Sciatic nerve (tissue), 2 donors: ENCODE measurements at regions not wholly inside any gene's neighbourhood (a gene's known extent, or its start where the extent isn't known, plus 50 kb on each side); places are given as distances from the start of the nearest gene placed in this dataset.
"Not testable (repeated sequence)": the region's sequence is repeated elsewhere in the genome, so short reads cannot be mapped to it uniquely, and the experiment has no call there.

Source experiments
- ATAC-seq: fragments of 200-7000 bp; cut with Tn5 transposase; one replicate; pipeline ENCODE4 v1.9.1; 2020; ENCODE audit warnings: mild to moderate bottlenecking, moderate library complexity
- DNase-seq: peaks from one replicate; pipeline ENCODE4 v3.0.0-alpha.2; 2020; ENCODE audit warnings: low spot score
- intact Hi-C: fragments of 100-400 bp; cut with DNase I; formaldehyde crosslinking; loops from one replicate; pipeline ENCODE4 v1.14.2; 2022
- donor health status: DM: no; HTN: no; CAD: no.
- donor health status: DM: no; HTN: no; CAD: no.

DNA sequence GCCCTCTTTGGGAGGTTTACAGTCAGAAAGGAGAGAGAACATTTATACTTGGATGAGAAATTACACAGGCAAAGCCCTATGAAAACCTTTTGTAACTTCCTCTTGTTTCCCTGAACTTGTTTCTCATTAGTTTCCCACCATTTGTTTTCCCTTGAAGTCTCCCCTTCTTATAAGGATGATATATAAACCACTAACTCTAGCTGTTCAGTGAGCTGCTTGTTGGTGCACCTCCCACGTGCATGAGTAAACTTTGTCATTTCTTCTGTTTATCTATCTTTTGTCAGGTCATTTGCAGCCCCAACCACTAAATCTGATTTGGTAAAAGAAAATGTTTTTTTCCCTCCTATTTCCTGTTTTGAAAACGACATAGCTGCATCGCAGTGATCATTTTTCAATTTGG lies 919.9 kb downstream of the SLITRK1 start:
- ATAC-seq (no peak), DNase-seq (no peak)
- intact Hi-C loops = no loop called here

DNA sequence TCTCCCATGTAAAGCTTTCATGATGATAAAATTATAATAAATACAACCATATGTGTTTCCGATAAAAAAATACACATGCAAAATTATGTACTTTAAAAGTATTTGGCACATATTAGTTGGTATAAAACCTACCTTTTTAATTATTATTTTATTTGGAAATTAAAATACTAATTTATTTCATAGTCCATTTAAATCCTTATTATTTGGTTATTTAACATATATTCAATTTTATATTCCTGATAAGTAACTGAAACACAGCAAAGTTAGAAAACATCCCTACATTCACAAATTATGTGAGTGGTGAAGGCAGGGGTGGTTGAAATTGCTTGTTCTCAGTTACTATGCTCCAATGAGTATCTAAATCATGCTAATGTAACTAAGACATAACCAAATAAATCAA lies 920.5 kb downstream of the SLITRK1 start:
- intact Hi-C loops = no loop called here
- ATAC-seq = no peak
- DNase-seq = no peak

DNA sequence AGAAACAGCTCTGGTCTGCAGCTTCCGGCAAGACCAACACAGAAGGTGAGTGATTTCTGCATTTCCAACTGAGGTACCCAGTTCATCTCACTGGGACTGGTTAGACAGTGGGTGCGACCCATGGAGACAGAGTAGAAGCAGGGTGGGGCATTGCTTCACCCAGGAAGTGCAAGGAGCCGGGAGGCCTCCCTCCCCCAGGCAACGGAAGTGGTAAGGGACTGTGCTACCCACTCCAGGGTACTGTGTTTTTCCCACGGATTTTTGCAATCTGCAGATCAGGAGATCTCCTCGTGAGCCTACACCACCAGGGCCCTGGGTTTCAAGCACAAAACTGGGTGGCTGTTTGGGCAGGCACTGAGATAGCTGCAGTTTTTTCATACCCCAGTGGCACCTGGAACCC lies 929.9 kb downstream of the SLITRK1 start:
- DNase-seq, intact Hi-C loops, ATAC-seq: not testable (repeated sequence)

DNA sequence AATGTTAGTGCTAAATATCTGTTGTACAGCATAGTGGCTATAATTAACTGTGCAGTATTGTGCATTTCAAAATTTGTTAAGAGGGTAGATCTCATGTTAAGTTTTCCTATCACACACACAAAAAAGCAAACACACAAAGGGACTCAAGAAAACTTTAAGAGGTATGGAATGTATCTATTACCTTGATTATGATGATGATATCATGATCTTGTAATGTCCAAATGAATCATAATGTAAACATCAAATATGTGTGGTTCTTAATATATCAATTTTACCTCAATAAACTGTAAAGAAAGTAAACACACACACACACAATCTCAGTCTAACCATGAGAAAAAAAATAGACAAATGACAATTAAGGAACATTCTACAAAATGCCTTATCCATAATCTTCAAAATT lies 934.6 kb downstream of the SLITRK1 start:
- intact Hi-C loops = no loop called here
- ATAC-seq = no peak

DNA sequence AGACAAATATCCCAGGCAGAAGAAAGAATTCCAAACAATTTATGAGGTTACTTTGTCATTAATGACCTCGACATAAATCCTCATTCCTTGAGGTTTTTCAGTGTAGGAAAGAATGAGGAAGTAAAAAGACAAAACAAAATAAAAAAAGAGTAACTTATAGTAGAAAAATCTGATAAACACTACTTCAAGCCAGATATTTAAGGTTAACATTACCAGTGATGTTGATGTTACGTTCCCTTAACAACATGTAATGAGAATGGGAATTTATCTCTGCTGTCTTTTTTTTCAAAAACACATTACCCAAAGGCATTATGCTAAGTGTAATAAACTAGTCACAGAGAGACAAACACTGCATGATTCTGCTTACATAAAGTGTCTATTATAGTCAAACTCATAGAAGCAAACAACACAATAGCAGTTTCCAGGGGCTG lies 935.1 kb downstream of the SLITRK1 start:
- ATAC-seq (no peak), DNase-seq (no peak)
- intact Hi-C loops = no loop called here

More for the DNA sequence above, 934.6 kb downstream of the SLITRK1 start:
- no peak for DNase-seq

DNA sequence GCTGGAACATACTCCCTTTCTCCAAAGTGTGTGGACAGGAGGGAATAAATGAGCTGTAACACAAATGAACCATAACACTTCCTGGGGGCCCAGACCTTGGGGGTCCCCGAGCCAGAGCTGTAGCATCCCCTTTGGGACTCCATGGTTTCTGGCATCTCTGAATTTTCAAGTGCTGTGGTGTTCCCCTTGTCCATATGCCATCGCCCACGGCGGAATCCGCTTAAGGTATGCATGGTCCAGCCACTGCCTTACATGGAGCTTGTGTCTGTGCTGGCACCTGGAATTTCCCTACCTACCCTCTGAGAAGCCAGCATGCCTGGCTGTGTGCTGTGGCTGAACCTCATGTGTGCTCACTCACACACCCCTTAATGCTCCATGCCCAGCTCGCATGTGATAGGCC lies 943.6 kb downstream of the SLITRK1 start:
- DNase-seq (no peak), ATAC-seq (no peak)
- intact Hi-C loops = no loop called here

DNA sequence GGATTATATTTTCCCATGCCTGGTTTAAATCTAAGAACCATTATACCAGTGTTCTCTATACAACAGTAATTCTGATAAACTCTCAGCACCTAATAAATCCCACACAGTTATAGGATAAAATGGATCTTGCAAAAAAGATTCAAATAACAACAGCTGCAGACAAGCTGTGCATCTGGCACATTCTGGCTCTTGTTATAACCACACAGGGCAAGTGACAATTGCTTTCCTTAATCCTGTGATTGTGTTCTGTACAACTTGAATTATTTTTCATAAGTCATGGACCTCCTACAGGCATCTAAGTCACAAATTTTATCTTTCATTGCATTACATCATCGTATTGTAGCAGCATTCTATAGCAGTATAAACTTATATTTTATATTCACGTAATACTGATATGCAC lies 948.3 kb downstream of the SLITRK1 start:
- intact Hi-C loops = no loop called here
- no peak for DNase-seq
- ATAC-seq = no peak

DNA sequence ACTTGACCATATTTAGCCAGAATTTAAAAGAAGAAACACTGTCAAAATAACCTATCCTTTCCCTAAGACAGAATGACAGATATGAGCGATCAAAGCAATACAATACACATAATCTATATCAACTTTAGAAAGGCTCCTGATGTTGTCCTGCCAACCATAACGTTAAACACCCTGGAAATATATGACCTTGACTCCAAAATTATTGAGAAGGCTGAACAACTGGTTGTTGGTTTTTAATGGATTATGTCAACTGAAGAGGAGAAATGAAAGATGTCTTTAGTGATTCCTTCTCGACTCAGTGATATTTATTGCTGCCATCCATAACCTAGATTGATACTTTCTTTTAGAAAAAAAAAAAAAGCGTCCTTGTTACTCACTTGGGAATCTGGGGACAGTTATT lies 957.2 kb downstream of the SLITRK1 start:
- ATAC-seq (no peak), DNase-seq (no peak)
- intact Hi-C loops = no loop called here

DNA sequence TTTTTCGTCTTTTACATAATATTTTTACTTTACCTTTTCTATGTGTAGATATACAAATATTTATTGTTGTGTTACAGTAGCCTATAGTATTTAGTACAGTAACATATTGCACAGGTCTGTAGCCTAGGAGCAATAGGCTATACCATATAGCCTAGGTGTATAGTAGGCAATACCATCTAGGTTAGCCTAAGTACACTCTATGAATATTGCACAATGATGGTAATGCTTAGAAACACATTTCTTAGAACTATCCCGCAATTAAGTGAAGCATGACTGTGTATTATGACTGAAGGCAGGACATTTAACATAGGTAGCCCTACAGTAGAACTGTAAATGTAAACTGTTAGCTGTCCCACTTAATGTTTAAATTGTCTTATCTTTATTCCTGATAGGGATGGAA lies 964.3 kb downstream of the SLITRK1 start:
- intact Hi-C loops = no loop called here
- ATAC-seq (no peak), DNase-seq (no peak)

DNA sequence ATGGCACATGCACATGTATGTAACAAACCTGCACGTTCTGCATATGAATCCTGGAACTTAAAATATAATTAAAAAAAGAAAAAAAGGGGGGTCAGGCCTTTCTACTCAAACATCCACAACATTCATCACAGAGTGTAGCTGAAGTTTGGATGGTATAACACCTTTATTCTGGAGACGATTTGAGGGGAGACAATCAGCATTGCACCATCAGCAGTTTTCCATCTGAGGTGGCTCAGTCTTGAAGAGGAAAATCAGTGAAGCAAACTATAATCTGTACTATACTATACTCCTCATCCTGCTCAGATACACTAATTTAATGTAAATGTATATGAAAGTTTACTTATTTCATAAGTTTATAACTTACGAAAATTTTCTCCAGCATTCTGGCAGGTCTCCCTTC lies 969.7 kb downstream of the SLITRK1 start:
- DNase-seq = no peak
- intact Hi-C loops = no loop called here
- no peak for ATAC-seq

DNA sequence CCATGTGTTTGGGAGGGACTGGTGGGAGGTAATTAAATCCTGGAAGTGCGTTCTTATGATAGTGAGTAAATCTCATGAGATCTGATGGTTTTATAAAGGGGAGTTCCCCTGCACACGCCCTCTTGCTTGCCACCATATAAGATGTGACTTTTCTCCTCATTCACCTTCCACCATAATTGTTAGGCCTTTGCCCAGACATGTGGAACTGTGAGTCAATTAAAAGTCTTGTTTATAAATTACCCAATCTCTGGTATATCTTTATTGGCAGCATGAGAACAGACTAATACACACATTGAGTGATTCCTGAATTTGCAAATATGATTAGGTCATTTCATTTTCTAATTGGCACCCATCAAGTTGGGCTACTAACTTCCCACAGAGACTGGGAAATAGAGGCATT lies 977.2 kb downstream of the SLITRK1 start:
- intact Hi-C loops = no loop called here
- DNase-seq = no peak

DNA sequence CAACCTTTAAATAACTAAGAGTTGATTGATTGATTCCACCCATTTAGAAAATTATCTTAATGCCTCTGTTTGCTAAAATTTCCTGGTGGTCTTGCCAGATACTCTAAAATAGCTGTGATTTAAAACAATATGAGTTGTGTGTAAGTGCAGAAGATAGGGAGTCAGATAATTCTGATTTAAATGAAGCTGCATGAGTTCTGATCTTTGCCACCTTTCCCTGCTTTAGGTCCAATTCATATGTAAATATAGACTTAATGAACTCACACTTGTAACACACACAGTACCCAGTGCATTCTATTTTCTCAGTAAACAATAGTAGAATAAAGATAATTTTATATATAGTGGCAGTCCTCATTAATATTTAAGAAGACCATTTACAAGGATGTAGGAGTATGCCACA lies 981.8 kb downstream of the SLITRK1 start:
- ATAC-seq = no peak

More for the DNA sequence above, 977.2 kb downstream of the SLITRK1 start:
- no peak for ATAC-seq

DNA sequence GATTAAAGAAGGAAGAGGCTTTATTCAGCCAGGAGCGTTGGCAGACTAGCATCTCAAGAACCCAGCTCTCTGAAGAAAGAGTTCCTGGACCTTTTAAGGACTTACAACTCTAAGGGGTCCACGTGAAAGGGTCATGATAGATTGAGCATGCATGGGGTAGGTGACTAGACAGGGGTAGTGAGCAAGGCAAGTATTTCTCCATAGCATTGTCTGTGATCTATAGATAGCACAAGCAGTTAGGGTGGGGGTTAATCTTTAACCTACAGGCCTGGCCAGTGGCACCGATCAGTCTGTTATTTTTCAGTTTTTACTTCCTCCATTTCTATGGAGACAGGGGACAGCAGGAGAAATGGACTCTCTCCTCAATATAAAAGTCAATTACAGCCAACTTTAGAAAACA lies 983.7 kb downstream of the SLITRK1 start:
- intact Hi-C loops = no loop called here
- ATAC-seq (no peak), DNase-seq (no peak)

More for the DNA sequence above, 981.8 kb downstream of the SLITRK1 start:
- no peak for DNase-seq
- intact Hi-C loops = no loop called here

DNA sequence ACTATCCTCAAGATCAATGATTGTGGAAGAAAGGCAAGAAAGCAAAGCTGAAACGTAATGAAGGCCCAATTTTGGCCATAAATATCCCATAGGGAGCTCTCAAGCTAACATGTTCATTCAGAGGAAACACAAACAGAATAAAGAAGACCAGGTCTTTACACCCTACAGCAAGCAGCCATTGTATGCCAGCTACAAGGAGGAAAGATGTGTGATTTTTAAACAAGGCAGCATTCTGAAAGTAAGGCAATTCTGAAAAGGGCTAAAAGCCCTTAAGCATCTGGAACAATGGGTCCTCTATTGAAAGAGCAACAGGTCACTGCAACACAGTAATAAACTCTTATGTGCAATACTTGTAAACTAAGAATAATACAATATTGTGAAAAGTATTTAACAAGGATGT lies 1002.4 kb downstream of the SLITRK1 start:
- intact Hi-C loops = no loop called here
- DNase-seq (no peak), ATAC-seq (no peak)

DNA sequence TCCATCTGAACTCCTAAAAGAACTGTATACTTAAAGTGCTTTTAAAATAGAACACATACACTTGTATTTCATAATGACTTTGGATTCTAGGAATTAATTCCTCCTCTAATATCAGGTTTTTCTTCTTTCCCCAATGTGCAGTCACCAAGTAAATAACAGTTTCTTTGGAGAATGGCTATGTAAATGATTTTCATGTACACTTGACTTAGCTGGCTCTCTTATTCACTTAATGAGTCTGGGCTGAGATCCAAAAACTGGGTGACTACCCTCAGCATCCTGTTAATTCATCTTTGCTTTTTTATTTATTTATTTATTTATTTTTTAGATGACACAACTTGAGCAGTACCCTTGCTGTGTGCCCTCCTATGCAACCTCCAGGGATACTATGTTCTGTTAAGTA lies 1003.7 kb downstream of the SLITRK1 start:
- intact Hi-C loops = no loop called here
- DNase-seq (no peak), ATAC-seq (no peak)

DNA sequence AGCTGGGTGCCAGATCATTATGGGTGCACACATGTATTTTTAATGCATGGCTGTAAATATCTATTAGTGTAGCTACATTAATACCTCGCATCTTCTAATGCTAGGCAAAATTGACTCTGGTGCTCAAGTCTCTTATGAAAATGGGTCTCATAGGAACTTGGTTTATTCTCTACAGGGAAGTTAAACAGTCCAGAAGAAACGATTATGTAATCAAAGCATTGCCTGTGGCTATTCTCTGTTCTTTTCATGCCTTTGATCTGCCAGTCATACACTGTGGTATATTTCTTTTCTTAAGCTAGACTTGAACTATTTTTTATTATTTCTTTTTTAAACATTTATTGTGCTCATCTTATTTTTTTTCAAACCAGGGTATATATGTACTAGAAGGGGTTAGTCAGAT lies 1015.0 kb downstream of the SLITRK1 start:
- no peak for DNase-seq
- no peak for ATAC-seq
- intact Hi-C loops = no loop called here

DNA sequence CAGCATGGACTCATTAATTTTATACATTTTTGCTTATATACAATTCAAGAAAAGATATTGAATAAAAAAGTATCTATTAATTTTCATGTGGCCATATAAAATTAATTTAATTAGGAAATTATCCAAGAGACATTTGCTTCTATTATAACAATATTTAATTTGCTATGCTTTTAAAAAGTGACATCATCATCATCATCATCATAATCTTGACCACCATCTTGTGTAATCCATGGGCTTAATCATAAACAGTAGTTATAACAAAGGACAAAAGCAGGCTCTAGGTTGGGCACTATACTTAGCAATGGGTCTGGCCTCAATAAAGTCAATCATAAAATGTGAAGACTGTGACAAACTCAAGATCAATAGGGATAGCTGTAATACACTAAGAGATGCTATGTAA lies 1031.6 kb downstream of the SLITRK1 start:
- intact Hi-C loops = no loop called here
- no peak for ATAC-seq
- DNase-seq = no peak

DNA sequence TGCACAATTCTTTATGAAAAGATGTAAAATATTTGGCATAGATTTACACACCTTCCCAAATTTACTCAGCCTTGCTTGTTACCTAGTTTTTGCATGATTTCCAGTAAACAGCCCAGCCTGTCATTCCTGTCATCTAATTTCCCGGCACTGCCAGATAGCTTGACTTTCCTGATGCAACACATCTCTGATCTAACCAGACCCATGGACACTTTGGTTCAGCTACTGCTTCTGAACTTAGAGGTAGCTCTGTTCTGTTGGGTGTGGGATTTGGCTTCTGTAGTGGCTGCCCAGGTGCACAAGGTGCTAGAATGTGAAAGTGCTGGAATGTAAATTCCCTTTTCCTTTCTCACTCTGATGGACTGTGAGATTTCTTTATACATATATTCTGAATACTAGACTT lies 1033.5 kb downstream of the SLITRK1 start:
- intact Hi-C loops = no loop called here
- ATAC-seq (no peak), DNase-seq (no peak)

DNA sequence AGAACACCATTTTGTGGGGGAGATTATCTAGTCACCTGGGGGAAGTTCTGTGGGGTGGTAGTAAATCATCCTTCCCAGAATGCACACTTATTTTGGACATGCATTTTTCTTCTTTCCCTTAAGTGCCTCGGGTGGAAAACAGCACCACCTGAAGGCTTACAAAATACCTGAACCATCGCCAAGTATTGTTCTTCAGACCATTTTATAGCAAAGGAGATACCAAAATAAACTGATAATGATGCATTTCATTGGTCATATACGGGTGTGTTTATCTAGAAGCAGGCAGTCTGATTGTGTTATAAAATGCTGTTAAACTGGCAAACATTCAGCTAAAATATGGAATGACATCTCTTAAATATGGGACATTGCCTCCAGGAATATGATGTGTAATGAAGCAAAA lies 1034.7 kb downstream of the SLITRK1 start:
- ATAC-seq = no peak
- DNase-seq = no peak
- intact Hi-C loops = no loop called here

DNA sequence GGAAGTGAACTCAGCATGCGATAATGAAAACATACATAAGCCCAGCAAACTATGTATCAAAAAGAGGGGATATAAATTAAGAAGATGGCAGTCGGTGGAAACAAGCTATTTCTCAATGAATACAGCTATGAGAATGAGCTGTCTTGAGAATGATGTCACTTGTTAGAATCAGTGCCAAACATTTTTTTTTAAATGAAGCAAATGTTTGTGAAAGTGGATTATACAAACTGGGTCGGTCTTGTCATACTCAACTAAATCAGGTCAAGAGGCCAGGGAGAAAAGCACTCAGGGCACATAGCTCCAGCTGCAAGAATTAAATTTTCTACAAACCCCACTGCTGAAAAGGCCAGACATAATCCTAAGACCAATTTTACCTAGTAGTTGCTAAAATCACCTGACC lies 1048.4 kb downstream of the SLITRK1 start:
- intact Hi-C loops = no loop called here
- no peak for DNase-seq
- no peak for ATAC-seq

DNA sequence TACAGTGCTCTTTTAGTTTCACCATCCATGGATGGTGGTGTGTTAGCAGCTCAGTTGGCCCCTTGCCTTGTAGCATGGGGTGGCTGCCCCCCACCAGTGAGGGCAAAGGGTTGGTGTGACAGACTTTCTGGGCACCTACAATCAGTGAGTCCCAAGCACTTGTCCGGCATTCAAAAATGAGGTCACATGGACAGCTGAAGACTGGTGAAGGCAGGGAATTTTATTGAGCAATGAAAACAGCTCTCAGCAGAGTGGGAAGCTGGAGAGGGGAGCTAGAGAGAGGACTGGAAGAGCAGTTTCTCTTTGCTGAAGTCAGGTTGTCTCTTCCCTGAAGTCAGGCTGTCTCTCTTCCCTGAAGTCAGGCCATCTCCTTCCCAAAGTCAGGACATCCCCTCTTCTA lies 1053.2 kb downstream of the SLITRK1 start:
- DNase-seq (no peak), ATAC-seq (no peak)
- intact Hi-C loops = no loop called here

DNA sequence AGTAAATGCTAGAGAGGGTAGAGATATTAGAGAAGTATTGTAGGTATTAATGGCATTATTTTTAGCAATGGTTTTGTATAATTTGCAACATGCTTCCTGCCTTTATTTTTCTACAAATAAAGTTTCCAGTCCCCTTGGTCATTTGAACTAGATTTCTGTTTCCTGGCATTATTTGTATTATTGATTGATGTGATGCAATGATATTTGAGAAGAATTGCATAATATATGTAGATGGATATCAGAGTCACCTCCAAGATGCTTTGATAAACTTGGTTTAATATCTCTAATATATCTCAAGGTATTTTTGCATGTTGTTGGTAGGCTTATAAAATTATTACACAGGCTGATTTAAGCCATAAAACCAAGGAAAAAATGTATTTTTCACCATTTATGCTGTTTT lies 1054.5 kb downstream of the SLITRK1 start:
- DNase-seq (no peak), ATAC-seq (no peak)
- intact Hi-C loops = no loop called here
